Mammary epithelial cell (primary cell): ENCODE measurements at regions not wholly inside any gene's neighbourhood (a gene's known extent, or its start where the extent isn't known, plus 50 kb on each side); places are given as distances from the start of the nearest gene placed in this dataset.

ENCODE experiments used
- CTCF ChIP-seq, 2 donors: IDR thresholded peaks in 1 of 2; conservative IDR thresholded peaks in 1 of 2; 2 replicates each; pipeline ENCODE4 v1.5.1; 2011 to 2012; ENCODE audit warnings: inconsistent platforms in 2 of 2, low read length in 2 of 2, mild to moderate bottlenecking in 2 of 2, control low read depth in 1 of 2, low read depth in 1 of 2; ENCODE audit not compliant: insufficient read depth in 1 of 2; ENCODE audit errors: extremely low read depth in 1 of 2
- EZH2 ChIP-seq: IDR thresholded peaks from 2 replicates; pipeline ENCODE4 v1.6.1; 2012; ENCODE audit warnings: low read length, inconsistent platforms, borderline replicate concordance

- no peak for TF ChIP-seq CTCF (conservative IDR thresholded peaks at IDR 0.05 in 1 of 2, IDR thresholded peaks at IDR 0.05 in 1 of 2; ENCODE audit: extremely low read depth in 1 of 2, insufficient read depth in 1 of 2, low read depth in 1 of 2, low read length in 2 of 2)
- no peak for TF ChIP-seq EZH2
Observed at GRCh38 chr9:74205056-74205455, 292.1 kb upstream of the RORB start.
